Astrocyte (in vitro differentiated cells and primary cell): ENCODE measurements at regions not wholly inside any gene's neighbourhood (a gene's known extent, or its start where the extent isn't known, plus 50 kb on each side); places are given as distances from the start of the nearest gene placed in this dataset.

Source experiments
- DNase-seq: peaks from one replicate; pipeline ENCODE4 v3.0.0-alpha.2; 2010; ENCODE audit warnings: low read depth
- FAIRE-seq: peaks from 2 replicates; lab custom pipeline; 2011; peaks lifted over from hg19 to GRCh38; lab: Jason Lieb, UNC
- H2AFZ ChIP-seq: 2 replicates; pipeline ENCODE4 v1.6.0; 2012; ENCODE audit warnings: low read depth, low read length, inconsistent platforms
- H3K27ac ChIP-seq: 2 replicates; pipeline ENCODE4 v1.5.1; 2011; ENCODE audit warnings: low read depth, low read length, inconsistent platforms
- H3K27me3 ChIP-seq: 2 replicates; pipeline ENCODE4 v1.6.0; 2011; ENCODE audit warnings: low read length, inconsistent platforms; ENCODE audit not compliant: insufficient read depth
- H3K36me3 ChIP-seq: 2 replicates; pipeline ENCODE4 v1.5.1; 2011; ENCODE audit warnings: low read length, inconsistent platforms; ENCODE audit not compliant: insufficient read depth
- H3K4me1 ChIP-seq: 2 replicates; pipeline ENCODE4 v1.5.1; 2011; ENCODE audit warnings: low read length, inconsistent platforms; ENCODE audit not compliant: insufficient read depth
- H3K4me2 ChIP-seq: 2 replicates; pipeline ENCODE4 v1.6.0; 2012; ENCODE audit warnings: low read length, inconsistent platforms
- H3K4me3 ChIP-seq: 2 replicates; pipeline ENCODE4 v1.5.1; 2011; ENCODE audit warnings: low read depth, mild to moderate bottlenecking, low read length, inconsistent platforms; ENCODE audit not compliant: insufficient read depth
- H3K79me2 ChIP-seq: 2 replicates; pipeline ENCODE4 v1.6.0; 2012; ENCODE audit warnings: mild to moderate bottlenecking, low read length, inconsistent platforms; ENCODE audit not compliant: insufficient read depth
- H3K9ac ChIP-seq: 2 replicates; pipeline ENCODE4 v1.6.0; 2012; ENCODE audit warnings: mild to moderate bottlenecking, low read length, inconsistent platforms
- H3K9me3 ChIP-seq: 2 replicates; pipeline ENCODE4 v1.5.1; 2012; ENCODE audit warnings: low read depth, mild to moderate bottlenecking, low read length, inconsistent platforms; ENCODE audit not compliant: insufficient read depth
- H4K20me1 ChIP-seq: 2 replicates; pipeline ENCODE4 v1.6.0; 2012; ENCODE audit warnings: low read length, inconsistent platforms; ENCODE audit not compliant: insufficient read depth
- H3K27ac Mint-ChIP-seq: one replicate; pipeline ENCODE4 v1.8.0; 2021; ENCODE audit warnings: mild to moderate bottlenecking, mixed read lengths; ENCODE audit not compliant: unreplicated experiment
- H3K27me3 Mint-ChIP-seq: one replicate; pipeline ENCODE4 v1.8.0; 2021; ENCODE audit warnings: low read depth, mixed read lengths; ENCODE audit not compliant: unreplicated experiment
- H3K36me3 Mint-ChIP-seq: one replicate; pipeline ENCODE4 v1.8.0; 2021; ENCODE audit warnings: low read depth, mixed read lengths; ENCODE audit not compliant: unreplicated experiment
- H3K4me1 Mint-ChIP-seq: one replicate; pipeline ENCODE4 v1.8.0; 2021; ENCODE audit warnings: low read depth, mixed read lengths; ENCODE audit not compliant: unreplicated experiment
- H3K4me3 Mint-ChIP-seq: one replicate; pipeline ENCODE4 v1.8.0; 2021; ENCODE audit warnings: mild to moderate bottlenecking, moderate library complexity, mixed read lengths; ENCODE audit not compliant: unreplicated experiment
- H3K9me3 Mint-ChIP-seq: one replicate; pipeline ENCODE4 v1.8.0; 2021; ENCODE audit warnings: mild to moderate bottlenecking, mixed read lengths; ENCODE audit not compliant: unreplicated experiment
- EZH2 ChIP-seq: IDR thresholded peaks from 2 replicates; pipeline ENCODE4 v1.6.1; 2012; ENCODE audit warnings: mild to moderate bottlenecking, low read length, inconsistent platforms; ENCODE audit not compliant: insufficient read depth
- TF ChIP-seq, protein P1 (sequence below): IDR thresholded peaks from 2 replicates; pipeline ENCODE4 v1.5.1; 2011; ENCODE audit warnings: low read depth, mild to moderate bottlenecking, inconsistent platforms, low read length, moderate library complexity; ENCODE audit not compliant: insufficient read depth

GRCh38 chr19:16019691-16020448 is 56.4 kb upstream of the TPM4 start:
- H3K9me3 ChIP-seq = no peaks in the 10 kb centered on the region
- TF ChIP-seq, protein P1, sequence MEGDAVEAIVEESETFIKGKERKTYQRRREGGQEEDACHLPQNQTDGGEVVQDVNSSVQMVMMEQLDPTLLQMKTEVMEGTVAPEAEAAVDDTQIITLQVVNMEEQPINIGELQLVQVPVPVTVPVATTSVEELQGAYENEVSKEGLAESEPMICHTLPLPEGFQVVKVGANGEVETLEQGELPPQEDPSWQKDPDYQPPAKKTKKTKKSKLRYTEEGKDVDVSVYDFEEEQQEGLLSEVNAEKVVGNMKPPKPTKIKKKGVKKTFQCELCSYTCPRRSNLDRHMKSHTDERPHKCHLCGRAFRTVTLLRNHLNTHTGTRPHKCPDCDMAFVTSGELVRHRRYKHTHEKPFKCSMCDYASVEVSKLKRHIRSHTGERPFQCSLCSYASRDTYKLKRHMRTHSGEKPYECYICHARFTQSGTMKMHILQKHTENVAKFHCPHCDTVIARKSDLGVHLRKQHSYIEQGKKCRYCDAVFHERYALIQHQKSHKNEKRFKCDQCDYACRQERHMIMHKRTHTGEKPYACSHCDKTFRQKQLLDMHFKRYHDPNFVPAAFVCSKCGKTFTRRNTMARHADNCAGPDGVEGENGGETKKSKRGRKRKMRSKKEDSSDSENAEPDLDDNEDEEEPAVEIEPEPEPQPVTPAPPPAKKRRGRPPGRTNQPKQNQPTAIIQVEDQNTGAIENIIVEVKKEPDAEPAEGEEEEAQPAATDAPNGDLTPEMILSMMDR = no peak
- no peak for TF ChIP-seq EZH2
- FAIRE-seq (no peak), DNase-seq (no peak)
- H3K36me3 ChIP-seq = no peaks in the 10 kb centered on the region
- no peak overlapping the region for H3K4me3 ChIP-seq
- H3K27ac ChIP-seq = no peak overlapping the region
- H3K4me2 ChIP-seq = no peak overlapping the region
- Mint-ChIP-seq H3K9me3 (peaks cover 20% of the 10 kb centered on the region), H3K27me3 (no peaks in the 10 kb centered on the region), H3K36me3 (no peaks in the 10 kb centered on the region), H3K27ac (no peak overlapping the region), H3K4me1 (no peaks in the 10 kb centered on the region), H3K4me3 (no peak overlapping the region)
- H3K27me3 ChIP-seq = no peaks in the 10 kb centered on the region
- no peak overlapping the region for H2AFZ ChIP-seq
- no peaks in the 10 kb centered on the region for H3K79me2 ChIP-seq
- no peak overlapping the region for H3K9ac ChIP-seq
- no peaks in the 10 kb centered on the region for H4K20me1 ChIP-seq
- no peaks in the 10 kb centered on the region for H3K4me1 ChIP-seq

GRCh38 chr19:16021796-16022195 is 54.5 kb upstream of the TPM4 start:
- Mint-ChIP-seq H3K4me1 (no peaks in the 10 kb centered on the region), H3K9me3 (peaks cover 12% of the 10 kb centered on the region), H3K27ac (no peak overlapping the region), H3K4me3 (no peak overlapping the region), H3K27me3 (peaks cover 2% of the 10 kb centered on the region), H3K36me3 (no peaks in the 10 kb centered on the region)
- no peak overlapping the region for H3K27ac ChIP-seq
- H3K4me3 ChIP-seq = no peak overlapping the region
- no peak overlapping the region for H2AFZ ChIP-seq
- no peaks in the 10 kb centered on the region for H3K9me3 ChIP-seq
- no peak overlapping the region for H3K9ac ChIP-seq
- no peaks in the 10 kb centered on the region for H4K20me1 ChIP-seq
- H3K27me3 ChIP-seq = no peaks in the 10 kb centered on the region
- FAIRE-seq (no peak), DNase-seq (no peak)
- no peaks in the 10 kb centered on the region for H3K79me2 ChIP-seq
- TF ChIP-seq EZH2 = no peak
- TF ChIP-seq, protein P1 = no peak
- H3K4me1 ChIP-seq = no peaks in the 10 kb centered on the region
- no peak overlapping the region for H3K4me2 ChIP-seq
- no peaks in the 10 kb centered on the region for H3K36me3 ChIP-seq

DNA sequence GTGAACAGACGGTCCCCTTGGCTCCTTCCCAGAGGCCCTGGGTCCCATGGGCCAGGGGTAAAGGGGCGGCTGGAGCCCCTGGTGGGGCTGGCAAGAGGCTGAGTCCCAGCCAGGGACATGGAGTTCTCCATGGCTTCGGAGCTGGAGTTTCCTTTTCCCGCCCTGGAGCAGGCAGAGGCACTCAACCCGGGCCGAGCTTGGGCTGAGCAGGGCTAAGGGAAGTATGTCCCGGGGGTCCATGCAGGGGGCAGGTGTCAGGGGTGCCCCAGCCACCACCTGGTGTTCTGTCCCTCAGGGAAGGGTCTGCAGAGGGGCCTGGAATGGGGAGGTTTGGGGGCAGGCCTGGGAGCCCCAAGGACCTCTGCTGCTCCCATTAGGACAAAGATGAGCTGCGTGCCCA is 54.0 kb upstream of the TPM4 start:
- FAIRE-seq = no peak

More for the DNA sequence above, 54.0 kb upstream of the TPM4 start:
- Histone ChIP-seq H3K27me3 (no peaks in the 10 kb centered on the region), H3K4me3 (no peak overlapping the region), H3K9me3 (no peaks in the 10 kb centered on the region), H3K4me2 (no peak overlapping the region), H3K27ac (no peak overlapping the region), H3K9ac (no peak overlapping the region), H3K36me3 (no peaks in the 10 kb centered on the region), H4K20me1 (no peaks in the 10 kb centered on the region), H3K4me1 (no peaks in the 10 kb centered on the region), H2AFZ (no peak overlapping the region), H3K79me2 (no peaks in the 10 kb centered on the region)
- no peaks in the 10 kb centered on the region for H3K36me3 Mint-ChIP-seq
- no peaks in the 10 kb centered on the region for H3K4me1 Mint-ChIP-seq
- H3K9me3 Mint-ChIP-seq = peaks cover 12% of the 10 kb centered on the region
- no peak overlapping the region for H3K4me3 Mint-ChIP-seq
- no peak for DNase-seq
- H3K27me3 Mint-ChIP-seq = peaks cover 2% of the 10 kb centered on the region
- TF ChIP-seq EZH2 = no peak
- TF ChIP-seq, protein P1 = no peak
- no peak overlapping the region for H3K27ac Mint-ChIP-seq
